Adrenal gland (tissue), 9 donors: ENCODE measurements at regions not wholly inside any gene's neighbourhood (a gene's known extent, or its start where the extent isn't known, plus 50 kb on each side); places are given as distances from the start of the nearest gene placed in this dataset.

ENCODE experiments used
- DNase-seq, 7 donors: peaks; one replicate each; pipeline ENCODE4 v3.0.0-alpha.2; 2019 to 2020
- H3K27ac ChIP-seq, 5 donors: fragments of 200-600 bp; sonication (generic) in 4 of 5; 1 replicate in 3 of 5; 2 replicates in 2 of 5; pipeline versions ENCODE4 v1.5.1 to v1.8.0; 2016 to 2020; ENCODE audit warnings: mild to moderate bottlenecking in 1 of 5
- H3K27me3 ChIP-seq: fragments of 200-600 bp; 2 replicates; pipeline ENCODE4 v1.8.0; 2021
- H3K36me3 ChIP-seq, 2 donors: fragments of 200-600 bp; replicated peaks in 1 of 2; 1 replicate in 1 of 2; 2 replicates in 1 of 2; pipeline versions ENCODE4 v1.5.1 to v1.8.0; 2018 to 2022
- H3K4me1 ChIP-seq, 2 donors: fragments of 200-600 bp; replicated peaks in 1 of 2; 1 replicate in 1 of 2; 2 replicates in 1 of 2; pipeline versions ENCODE4 v1.5.1 to v1.8.0; 2018 to 2021
- H3K4me3 ChIP-seq, 4 donors: fragments of 200-600 bp; sonication (generic) in 3 of 4; one replicate each; pipeline ENCODE4 v1.5.1; 2016 to 2018
- H3K9me3 ChIP-seq, 3 donors: fragments of 200-600 bp; sonication (generic) in 1 of 3; replicated peaks in 1 of 3; 1 replicate in 2 of 3; 2 replicates in 1 of 3; pipeline versions ENCODE4 v1.5.1 to v1.8.0; 2016 to 2021
- POLR2A ChIP-seq, 2 donors: fragments of 450-650 bp; IDR thresholded peaks; one replicate each; pipeline ENCODE4 v1.6.1; 2017; ENCODE audit warnings: antibody characterized with exemption in 2 of 2, mild to moderate bottlenecking in 2 of 2, moderate library complexity in 1 of 2
- WGBS, 4 donors: extraction: QIAGEN DNeasy Blood & Tissue Kit in 2 of 4; methylation state at CpG; one replicate each; pipeline versions ENCODE4 v1.1.5 to v1.1.7; 2013 to 2017; 5-methylcytosine and 5-hydroxymethylcytosine counted together
- intact Hi-C, 2 donors: fragments of 100-400 bp; cut with DNase I; formaldehyde crosslinking; loops; one replicate each; pipeline versions ENCODE4 v1.14.1 to v1.15.0; 2022 to 2023
- TF ChIP-seq, protein P1 (sequence below), 6 experiments: fragments of 450-650 bp in 4 of 6; fragments of 200-600 bp in 2 of 6; sonication (generic) in 1 of 6; IDR thresholded peaks; 1 replicate in 5 of 6; 2 replicates in 1 of 6; pipeline versions ENCODE4 v1.5.1 to v1.8.0; 2016 to 2021; ENCODE audit warnings: antibody characterized with exemption in 6 of 6, mild to moderate bottlenecking in 2 of 6, moderate library complexity in 1 of 6
- donor health status: healthy with polysubstance abuse.
- donor health status: Bipolar disorder and iron deficiency.
- donor health status: DM: yes; HTN: yes; CAD: no.
- donor health status: DM: no; HTN: no; CAD: no.
- donor health status: DM: no; HTN: no; CAD: no.

DNA sequence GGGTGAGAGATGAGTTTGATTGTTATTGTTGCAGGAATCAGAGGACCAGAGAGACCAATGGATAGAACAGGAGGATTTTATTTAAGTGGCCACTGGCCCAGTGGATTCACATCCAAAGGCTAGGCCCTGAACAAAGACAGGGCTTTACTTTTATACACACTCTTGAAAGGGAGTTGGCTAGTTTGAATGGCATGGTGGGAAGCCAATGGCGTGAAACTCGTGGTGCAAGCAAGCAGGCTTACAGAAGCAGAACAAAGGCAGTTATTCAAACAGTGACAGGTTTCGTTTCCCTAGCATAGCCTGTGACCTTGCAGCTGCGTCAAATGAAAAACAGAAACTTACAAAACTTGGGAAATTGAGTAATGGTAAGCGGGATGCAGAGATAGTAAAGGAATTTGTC is 110.2 kb upstream of the PRDX4 start:
- no peak for TF ChIP-seq POLR2A (IDR thresholded peaks at IDR 0.05)
- TF ChIP-seq, protein P1, sequence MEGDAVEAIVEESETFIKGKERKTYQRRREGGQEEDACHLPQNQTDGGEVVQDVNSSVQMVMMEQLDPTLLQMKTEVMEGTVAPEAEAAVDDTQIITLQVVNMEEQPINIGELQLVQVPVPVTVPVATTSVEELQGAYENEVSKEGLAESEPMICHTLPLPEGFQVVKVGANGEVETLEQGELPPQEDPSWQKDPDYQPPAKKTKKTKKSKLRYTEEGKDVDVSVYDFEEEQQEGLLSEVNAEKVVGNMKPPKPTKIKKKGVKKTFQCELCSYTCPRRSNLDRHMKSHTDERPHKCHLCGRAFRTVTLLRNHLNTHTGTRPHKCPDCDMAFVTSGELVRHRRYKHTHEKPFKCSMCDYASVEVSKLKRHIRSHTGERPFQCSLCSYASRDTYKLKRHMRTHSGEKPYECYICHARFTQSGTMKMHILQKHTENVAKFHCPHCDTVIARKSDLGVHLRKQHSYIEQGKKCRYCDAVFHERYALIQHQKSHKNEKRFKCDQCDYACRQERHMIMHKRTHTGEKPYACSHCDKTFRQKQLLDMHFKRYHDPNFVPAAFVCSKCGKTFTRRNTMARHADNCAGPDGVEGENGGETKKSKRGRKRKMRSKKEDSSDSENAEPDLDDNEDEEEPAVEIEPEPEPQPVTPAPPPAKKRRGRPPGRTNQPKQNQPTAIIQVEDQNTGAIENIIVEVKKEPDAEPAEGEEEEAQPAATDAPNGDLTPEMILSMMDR (IDR thresholded peaks at IDR 0.05): no peak
- H3K4me3 ChIP-seq: no peak overlapping the region
- intact Hi-C loops: no loop called here
- H3K36me3 ChIP-seq: no peaks in the 10 kb centered on the region
- H3K4me1 ChIP-seq: no peaks in the 10 kb centered on the region
- H3K27me3 ChIP-seq: no peaks in the 10 kb centered on the region
- DNase-seq: peak in 2 of 7 donors; percentile 16 to 33
- no peak overlapping the region for H3K27ac ChIP-seq
- WGBS, 4 donors: 33 to 55% (median 41%) methylated on average over 5 of the region's 5 CpGs
- H3K9me3 ChIP-seq: no peaks in the 10 kb centered on the region

DNA sequence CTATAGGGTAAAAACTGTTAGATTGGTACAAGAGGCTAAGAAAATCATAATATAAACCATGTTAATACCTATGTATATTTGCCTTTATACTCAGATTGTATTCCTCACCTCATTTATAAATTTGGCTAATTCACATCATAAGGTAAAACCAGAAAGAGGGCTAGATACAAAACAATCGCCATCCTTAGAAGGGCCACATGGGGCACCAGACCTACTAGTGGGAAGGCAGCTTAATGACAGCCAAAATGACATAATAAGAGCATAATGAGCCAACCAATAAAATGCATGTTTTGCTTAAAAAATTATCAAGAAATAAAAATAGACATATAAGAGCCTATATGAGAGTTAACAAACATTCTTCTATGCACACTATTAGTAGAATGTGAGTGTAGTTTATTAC is 107.3 kb upstream of the PRDX4 start:
- intact Hi-C loops: no loop called here
- DNase-seq: no peak
- 53 to 85% (median 77%) methylated on average over 1 of the region's 1 CpG for WGBS, 4 donors
- no peaks in the 10 kb centered on the region for H3K27me3 ChIP-seq
- no peaks in the 10 kb centered on the region for H3K36me3 ChIP-seq
- no peaks in the 10 kb centered on the region for H3K9me3 ChIP-seq
- TF ChIP-seq, protein P1 (IDR thresholded peaks at IDR 0.05): no peak
- TF ChIP-seq POLR2A (IDR thresholded peaks at IDR 0.05): no peak
- H3K4me1 ChIP-seq: no peaks in the 10 kb centered on the region
- no peak overlapping the region for H3K27ac ChIP-seq
- H3K4me3 ChIP-seq: no peak overlapping the region

DNA sequence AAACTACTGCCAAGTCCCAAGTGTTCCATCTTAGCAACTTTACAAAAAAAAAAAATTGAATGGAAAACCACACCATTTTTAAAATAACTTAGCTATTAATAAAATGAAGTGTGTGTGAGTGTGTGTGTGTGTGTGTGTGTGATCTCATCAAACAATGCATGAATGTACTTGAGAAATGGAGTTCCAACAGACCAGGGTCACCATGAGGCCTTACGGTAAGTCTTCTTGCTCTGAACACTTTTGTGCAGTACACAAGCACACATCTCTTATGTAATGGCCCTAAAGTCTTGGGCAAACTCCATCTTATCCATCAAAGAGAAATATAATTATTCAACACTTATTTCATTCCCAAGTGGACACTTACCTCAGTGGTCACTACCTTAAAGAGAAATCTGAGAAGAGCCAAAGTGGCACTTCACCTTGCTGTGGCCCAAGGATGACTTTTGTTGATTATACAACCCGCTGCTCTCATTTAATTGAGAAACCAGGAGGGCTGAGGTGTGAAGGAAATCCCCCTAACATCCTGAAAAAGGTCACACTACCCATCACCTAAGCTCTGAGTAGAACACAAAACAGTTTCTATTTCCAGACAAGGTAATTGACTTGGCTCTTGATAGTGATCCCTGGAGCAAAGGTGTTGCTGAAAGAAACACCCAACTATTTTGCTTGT is 96.5 kb upstream of the PRDX4 start:
- WGBS, 4 donors: 73 to 85% (median 74%) methylated on average over 2 of the region's 2 CpGs
- no peaks in the 10 kb centered on the region for H3K9me3 ChIP-seq

DNA sequence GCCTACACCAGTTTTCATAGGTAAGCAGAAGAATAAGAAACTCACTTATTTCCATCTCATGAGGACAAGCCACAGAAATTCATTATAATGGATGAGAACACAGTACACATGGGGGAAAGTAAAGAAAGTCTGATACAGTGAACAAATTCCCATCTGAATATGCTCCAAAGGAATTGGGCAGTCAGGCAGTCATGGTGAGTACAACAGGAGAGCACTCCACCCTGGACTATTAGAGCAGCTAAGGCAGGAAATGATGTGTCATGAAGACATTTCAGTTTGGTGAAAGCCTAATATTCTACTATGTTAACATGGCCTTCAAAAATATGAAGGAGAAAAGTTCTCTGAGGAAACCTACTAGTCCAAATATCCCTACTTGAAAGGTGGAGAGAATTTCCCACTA is 92.0 kb upstream of the PRDX4 start:
- intact Hi-C loops: no loop called here
- H3K4me3 ChIP-seq: no peak overlapping the region
- DNase-seq: no peak
- no peaks in the 10 kb centered on the region for H3K4me1 ChIP-seq
- H3K27me3 ChIP-seq: peaks cover 7% of the 10 kb centered on the region
- H3K9me3 ChIP-seq: no peaks in the 10 kb centered on the region
- no peak overlapping the region for H3K27ac ChIP-seq
- no peaks in the 10 kb centered on the region for H3K36me3 ChIP-seq
- TF ChIP-seq POLR2A (IDR thresholded peaks at IDR 0.05): no peak
- TF ChIP-seq, protein P1 (IDR thresholded peaks at IDR 0.05): no peak

More for the DNA sequence above, 96.5 kb upstream of the PRDX4 start:
- Histone ChIP-seq H3K4me1 (no peaks in the 10 kb centered on the region), H3K36me3 (no peaks in the 10 kb centered on the region), H3K4me3 (no peak overlapping the region), H3K27ac (no peak overlapping the region), H3K27me3 (peaks cover 2% of the 10 kb centered on the region)
- intact Hi-C loops: no loop called here
- DNase-seq: no peak
- TF ChIP-seq, protein P1 (IDR thresholded peaks at IDR 0.05): no peak
- no peak for TF ChIP-seq POLR2A (IDR thresholded peaks at IDR 0.05)
